Brain microvascular endothelial cell (primary cell): ENCODE measurements at regions not wholly inside any gene's neighbourhood (a gene's known extent, or its start where the extent isn't known, plus 50 kb on each side); places are given as distances from the start of the nearest gene placed in this dataset.

ENCODE experiments used
- DNase-seq: peaks from one replicate; pipeline ENCODE4 v3.0.0-alpha.2; 2020
- H3K27ac ChIP-seq: fragments of 250-450 bp; sonication (Bioruptor Pico); 2 replicates; pipeline ENCODE4 v1.5.1; 2020; ENCODE audit warnings: mild to moderate bottlenecking, moderate library complexity
- H3K27me3 ChIP-seq: fragments of 250-450 bp; sonication (Bioruptor Pico); replicated peaks from 2 replicates; pipeline ENCODE4 v1.5.1; 2020; ENCODE audit warnings: mild to moderate bottlenecking
- H3K36me3 ChIP-seq: fragments of 250-450 bp; sonication (Bioruptor Pico); replicated peaks from 2 replicates; pipeline ENCODE4 v1.5.1; 2020; ENCODE audit warnings: mild to moderate bottlenecking
- H3K4me3 ChIP-seq: 2 replicates; pipeline ENCODE4 v1.5.1; 2011; ENCODE audit warnings: low read depth, mild to moderate bottlenecking, control low read depth, low read length, moderate library complexity
- CTCF ChIP-seq: IDR thresholded peaks from 2 replicates; pipeline ENCODE4 v1.5.1; 2011; ENCODE audit warnings: low read depth, mild to moderate bottlenecking, moderate library complexity, low read length, control low read depth, inconsistent platforms; ENCODE audit errors: missing control alignments
- in situ Hi-C: cut with HindIII; loops from 2 replicates; pipeline ENCODE4 v1.10.0; 2017; ENCODE audit warnings: low sequenced_read_pairs, low pct_ligation_motif_present

- in situ Hi-C loops: no loop called here
- DNase-seq: no peak
- TF ChIP-seq CTCF: no peak
- no peak overlapping the region for H3K27ac ChIP-seq
- H3K27me3 ChIP-seq: no peaks in the 10 kb centered on the region
- H3K36me3 ChIP-seq: no peaks in the 10 kb centered on the region
- H3K4me3 ChIP-seq: no peak overlapping the region
Observed at GRCh38 chr14:97458661-97459579, 661.7 kb downstream of the VRK1 start.

GRCh38 chr14:97462081-97462480, 664.9 kb downstream of the VRK1 start:
- Histone ChIP-seq H3K36me3 (no peaks in the 10 kb centered on the region), H3K27me3 (no peaks in the 10 kb centered on the region), H3K27ac (no peak overlapping the region), H3K4me3 (no peak overlapping the region)
- no peak for TF ChIP-seq CTCF
- in situ Hi-C loops: no loop called here
- DNase-seq: no peak

DNA sequence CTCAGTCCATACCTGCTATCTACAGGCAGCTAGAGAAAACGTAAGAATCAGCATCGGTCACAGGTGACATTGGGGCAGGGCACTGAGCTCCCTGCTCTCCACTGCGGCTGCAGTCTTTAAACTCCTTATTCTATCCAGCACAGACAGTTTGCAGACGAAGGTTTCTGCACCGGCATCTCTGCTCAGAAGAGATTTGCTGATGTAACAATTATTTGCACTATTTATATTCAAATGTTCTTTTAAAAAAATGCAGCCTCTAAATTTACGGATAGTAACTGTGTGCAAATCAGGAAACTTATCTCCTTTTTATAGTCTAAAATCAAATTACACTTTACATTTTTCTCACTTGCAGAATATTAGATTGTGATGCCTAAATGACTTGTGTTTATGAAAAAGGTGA, 671.0 kb downstream of the VRK1 start:
- Histone ChIP-seq H3K27me3 (no peaks in the 10 kb centered on the region), H3K4me3 (no peak overlapping the region), H3K27ac (no peak overlapping the region), H3K36me3 (no peaks in the 10 kb centered on the region)
- no peak for TF ChIP-seq CTCF
- in situ Hi-C loops: no loop called here
- DNase-seq: no peak

DNA sequence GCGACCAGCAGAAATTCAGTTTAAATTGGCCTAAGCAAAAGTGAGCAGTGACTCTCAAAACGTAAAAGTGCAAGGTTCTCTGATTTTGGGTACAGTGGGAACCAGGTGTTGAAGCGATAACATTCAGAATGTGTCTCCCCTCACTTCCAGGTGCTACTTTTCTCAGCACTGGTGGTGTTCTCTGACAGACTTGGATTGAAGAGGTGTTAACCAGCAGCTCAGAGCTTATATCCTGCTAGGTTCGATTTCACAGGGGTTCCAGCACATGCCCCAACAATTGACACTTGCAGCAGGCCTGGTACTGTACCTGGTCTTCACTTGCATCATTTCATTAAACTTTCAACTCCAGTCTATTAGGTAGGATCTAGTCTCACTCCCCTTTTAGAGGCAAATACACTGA, 680.2 kb downstream of the VRK1 start:
- Histone ChIP-seq H3K36me3 (no peaks in the 10 kb centered on the region), H3K27ac (no peak overlapping the region), H3K4me3 (no peak overlapping the region), H3K27me3 (no peaks in the 10 kb centered on the region)
- no peak for TF ChIP-seq CTCF
- DNase-seq: no peak
- in situ Hi-C loops: no loop called here

DNA sequence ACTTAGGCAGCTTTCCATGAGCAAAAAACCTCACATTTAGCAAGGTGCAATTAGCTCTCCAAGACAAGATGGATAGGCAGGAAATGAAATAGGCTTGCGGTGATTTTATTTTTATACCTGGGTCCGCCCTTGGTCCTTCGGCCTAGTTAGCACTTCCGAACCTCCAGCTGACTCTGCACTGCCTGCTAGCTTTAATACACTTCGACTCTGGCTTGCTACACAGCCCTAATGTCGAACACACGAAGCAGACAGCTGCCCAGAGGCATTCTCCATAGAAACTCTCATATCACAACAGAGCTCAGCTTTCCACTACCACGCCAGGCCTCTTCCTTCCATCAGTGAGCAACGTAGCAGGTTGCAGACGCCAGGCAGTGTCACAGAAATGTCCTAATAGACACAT, 688.0 kb downstream of the VRK1 start:
- Histone ChIP-seq H3K36me3 (no peaks in the 10 kb centered on the region), H3K4me3 (no peak overlapping the region), H3K27ac (no peak overlapping the region), H3K27me3 (no peaks in the 10 kb centered on the region)
- in situ Hi-C loops: no loop called here
- DNase-seq: no peak
- no peak for TF ChIP-seq CTCF

GRCh38 chr14:97486601-97487120, 689.5 kb downstream of the VRK1 start:
- Histone ChIP-seq H3K27ac (no peak overlapping the region), H3K36me3 (no peaks in the 10 kb centered on the region), H3K4me3 (no peak overlapping the region), H3K27me3 (no peaks in the 10 kb centered on the region)
- in situ Hi-C loops: no loop called here
- no peak for DNase-seq
- no peak for TF ChIP-seq CTCF
